ENCODE measurements at regions not wholly inside any gene's neighbourhood (a gene's known extent, or its start where the extent isn't known, plus 50 kb on each side); places are given as distances from the start of the nearest gene placed in this dataset.

DNA sequence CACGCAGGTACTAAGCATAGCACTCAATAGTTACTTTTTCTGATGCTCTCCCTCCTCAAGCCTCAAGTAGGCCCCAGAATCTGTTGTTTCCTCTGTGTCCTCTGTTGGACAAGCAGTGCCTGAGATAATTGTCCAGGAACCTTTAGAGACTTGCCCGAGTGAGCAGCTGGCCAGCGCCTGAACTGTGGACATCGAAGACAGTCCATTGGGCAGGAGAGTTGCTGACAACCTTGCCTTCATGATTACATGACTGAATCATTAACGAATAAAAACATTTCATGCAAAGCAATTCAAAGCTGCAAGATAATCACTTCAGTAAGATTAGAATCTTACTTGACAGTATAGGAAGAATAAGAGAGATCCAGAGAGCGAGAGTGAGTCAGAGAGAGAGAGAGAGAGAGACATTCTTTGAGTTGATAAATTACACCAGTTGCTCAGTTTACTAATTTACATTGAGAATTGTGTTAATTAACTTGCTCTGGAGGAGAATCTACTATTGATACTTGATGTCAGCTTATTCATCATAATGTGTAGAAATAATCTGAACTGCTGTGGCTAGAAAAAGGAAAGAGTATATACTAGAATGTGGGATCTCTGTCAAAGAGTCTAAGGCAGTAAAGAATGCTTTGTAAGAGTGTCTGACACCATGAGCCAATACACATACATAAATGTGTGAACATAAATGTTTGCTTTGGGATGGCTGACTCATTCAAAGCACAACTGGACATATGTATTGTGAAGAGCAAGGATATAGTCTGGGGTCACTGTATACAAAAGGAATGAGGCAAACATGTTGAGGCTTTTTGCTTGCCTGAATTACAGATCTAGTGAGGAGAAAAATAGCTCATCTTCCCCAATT is 216.0 kb downstream of the ZNF326 start:
- WGBS, 2 experiments (ENCODE audit: insufficient coverage in 1 of 2, insufficient read length in 1 of 2) = 95 to 100% methylated on average over 5 to 6 of the region's 6 CpGs
- Histone ChIP-seq H3K27ac (ENCODE audit: low read depth, low read length) (no peak overlapping the region), H3K9ac (ENCODE audit: extremely low read depth, low read length, poor library complexity, severe bottlenecking) (no peak overlapping the region), H3K27me3 (ENCODE audit: control insufficient read depth, insufficient read depth, low read length, poor library complexity, severe bottlenecking) (no peaks in the 10 kb centered on the region), H3K4me3 (ENCODE audit: low read length) (no peak overlapping the region), H3K9me3 (ENCODE audit: control insufficient read depth, low read length) (peaks cover 13% of the 10 kb centered on the region), H3K36me3 (ENCODE audit: control insufficient read depth, insufficient read depth, low read length) (no peaks in the 10 kb centered on the region), H3K4me1 (ENCODE audit: control insufficient read depth, insufficient read depth, low read length) (peaks cover 9% of the 10 kb centered on the region)
- no peak for DNase-seq
- H3K36me3 Mint-ChIP-seq (ENCODE audit: low read depth) = no peaks in the 10 kb centered on the region
- TF ChIP-seq, protein P1, sequence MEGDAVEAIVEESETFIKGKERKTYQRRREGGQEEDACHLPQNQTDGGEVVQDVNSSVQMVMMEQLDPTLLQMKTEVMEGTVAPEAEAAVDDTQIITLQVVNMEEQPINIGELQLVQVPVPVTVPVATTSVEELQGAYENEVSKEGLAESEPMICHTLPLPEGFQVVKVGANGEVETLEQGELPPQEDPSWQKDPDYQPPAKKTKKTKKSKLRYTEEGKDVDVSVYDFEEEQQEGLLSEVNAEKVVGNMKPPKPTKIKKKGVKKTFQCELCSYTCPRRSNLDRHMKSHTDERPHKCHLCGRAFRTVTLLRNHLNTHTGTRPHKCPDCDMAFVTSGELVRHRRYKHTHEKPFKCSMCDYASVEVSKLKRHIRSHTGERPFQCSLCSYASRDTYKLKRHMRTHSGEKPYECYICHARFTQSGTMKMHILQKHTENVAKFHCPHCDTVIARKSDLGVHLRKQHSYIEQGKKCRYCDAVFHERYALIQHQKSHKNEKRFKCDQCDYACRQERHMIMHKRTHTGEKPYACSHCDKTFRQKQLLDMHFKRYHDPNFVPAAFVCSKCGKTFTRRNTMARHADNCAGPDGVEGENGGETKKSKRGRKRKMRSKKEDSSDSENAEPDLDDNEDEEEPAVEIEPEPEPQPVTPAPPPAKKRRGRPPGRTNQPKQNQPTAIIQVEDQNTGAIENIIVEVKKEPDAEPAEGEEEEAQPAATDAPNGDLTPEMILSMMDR (conservative IDR thresholded peaks at IDR 0.05) = no peak
- peak overlapping the region; percentile 85 for H3K27ac Mint-ChIP-seq
- no peak overlapping the region for H3K4me3 Mint-ChIP-seq
- H3K27me3 Mint-ChIP-seq (ENCODE audit: insufficient read depth) = no peaks in the 10 kb centered on the region
- peaks cover 29% of the 10 kb centered on the region for H3K4me1 Mint-ChIP-seq
- peaks cover 5% of the 10 kb centered on the region for H3K9me3 Mint-ChIP-seq

DNA sequence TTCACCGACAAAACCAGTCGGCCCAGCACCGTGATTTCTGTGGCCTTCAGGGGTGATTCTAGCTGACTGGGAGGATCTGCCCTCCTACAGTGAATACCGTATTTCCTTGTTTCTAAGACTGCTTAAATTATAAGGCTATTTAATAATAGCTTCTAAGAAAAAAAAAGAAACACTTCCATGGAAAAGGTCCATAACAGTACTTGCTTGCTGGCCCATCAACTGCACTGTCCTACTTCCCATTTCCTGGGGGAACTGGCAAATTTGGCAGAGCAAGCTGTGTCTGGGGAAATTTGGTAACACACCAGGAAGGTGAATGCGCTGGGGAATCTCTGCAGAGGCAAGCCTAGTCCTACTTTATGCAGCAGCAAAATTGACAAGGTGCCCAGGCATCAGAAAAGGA is 214.0 kb downstream of the ZNF326 start:
- Mint-ChIP-seq H3K4me3 (no peak overlapping the region), H3K27me3 (ENCODE audit: insufficient read depth) (no peaks in the 10 kb centered on the region), H3K36me3 (ENCODE audit: low read depth) (no peaks in the 10 kb centered on the region), H3K27ac (no peak overlapping the region), H3K4me1 (peaks cover 33% of the 10 kb centered on the region), H3K9me3 (no peaks in the 10 kb centered on the region)
- 83 to 92% methylated on average over 1 to 5 of the region's 5 CpGs for WGBS, 2 experiments (ENCODE audit: insufficient coverage in 1 of 2, insufficient read length in 1 of 2)
- Histone ChIP-seq H3K9ac (ENCODE audit: extremely low read depth, low read length, poor library complexity, severe bottlenecking) (no peak overlapping the region), H3K4me1 (ENCODE audit: control insufficient read depth, insufficient read depth, low read length) (peaks cover 9% of the 10 kb centered on the region), H3K27ac (ENCODE audit: low read depth, low read length) (no peak overlapping the region), H3K27me3 (ENCODE audit: control insufficient read depth, insufficient read depth, low read length, poor library complexity, severe bottlenecking) (no peaks in the 10 kb centered on the region), H3K36me3 (ENCODE audit: control insufficient read depth, insufficient read depth, low read length) (no peaks in the 10 kb centered on the region), H3K9me3 (ENCODE audit: control insufficient read depth, low read length) (peaks cover 13% of the 10 kb centered on the region), H3K4me3 (ENCODE audit: low read length) (no peak overlapping the region)
- DNase-seq = no peak
- TF ChIP-seq, protein P1 (conservative IDR thresholded peaks at IDR 0.05) = no peak

DNA sequence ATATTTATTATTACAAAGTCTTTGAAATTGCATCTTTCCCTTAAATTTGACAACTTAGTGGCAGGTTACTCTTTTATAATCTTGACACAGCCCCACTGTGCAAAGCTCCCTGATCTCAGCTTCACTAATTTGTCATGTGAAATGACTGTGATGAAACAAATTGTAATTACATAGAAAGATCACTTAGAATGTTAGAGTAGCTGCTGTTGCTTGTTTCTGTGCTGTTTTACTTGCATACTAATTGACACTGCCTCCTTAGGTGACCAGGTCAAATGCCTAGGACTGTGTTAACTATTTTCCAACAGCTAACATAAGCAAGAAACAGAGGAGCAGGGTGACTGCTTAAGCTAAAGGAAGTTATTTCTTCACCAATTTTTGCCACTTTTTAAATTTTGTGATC is 211.3 kb downstream of the ZNF326 start:
- TF ChIP-seq, protein P1 (conservative IDR thresholded peaks at IDR 0.05) = no peak
- Histone ChIP-seq H3K4me3 (ENCODE audit: low read length) (no peak overlapping the region), H3K4me1 (ENCODE audit: control insufficient read depth, insufficient read depth, low read length) (peaks cover 8% of the 10 kb centered on the region), H3K36me3 (ENCODE audit: control insufficient read depth, insufficient read depth, low read length) (no peaks in the 10 kb centered on the region), H3K27me3 (ENCODE audit: control insufficient read depth, insufficient read depth, low read length, poor library complexity, severe bottlenecking) (no peaks in the 10 kb centered on the region), H3K9ac (ENCODE audit: extremely low read depth, low read length, poor library complexity, severe bottlenecking) (no peak overlapping the region), H3K9me3 (ENCODE audit: control insufficient read depth, low read length) (no peaks in the 10 kb centered on the region), H3K27ac (ENCODE audit: low read depth, low read length) (no peak overlapping the region)
- Mint-ChIP-seq H3K4me3 (no peak overlapping the region), H3K9me3 (no peaks in the 10 kb centered on the region), H3K27me3 (ENCODE audit: insufficient read depth) (peaks cover 2% of the 10 kb centered on the region), H3K4me1 (peaks cover 45% of the 10 kb centered on the region), H3K27ac (no peak overlapping the region), H3K36me3 (ENCODE audit: low read depth) (no peaks in the 10 kb centered on the region)
- DNase-seq = no peak

All from endodermal cell (in vitro differentiated cells).